ENCODE measurements at regions not wholly inside any gene's neighbourhood (a gene's known extent, or its start where the extent isn't known, plus 50 kb on each side); places are given as distances from the start of the nearest gene placed in this dataset.

DNA sequence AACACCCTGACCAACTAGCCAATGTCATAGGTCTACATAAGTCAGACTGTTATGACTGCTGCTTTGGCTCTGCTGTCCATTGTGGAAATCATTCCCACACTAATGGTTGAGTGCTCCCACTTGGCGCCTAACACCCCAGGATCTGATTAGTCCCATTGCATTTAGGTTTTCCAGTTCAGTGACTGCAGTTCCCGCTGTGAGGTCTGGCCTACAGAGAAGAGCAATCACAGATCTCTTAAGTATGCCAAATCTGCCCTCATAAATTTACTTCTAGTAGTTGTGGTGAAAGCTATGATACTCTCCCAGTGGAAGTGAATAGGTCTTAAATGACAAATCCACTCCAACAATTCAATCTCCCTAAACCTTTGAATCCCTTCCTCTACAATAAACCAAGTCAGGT lies 77.3 kb upstream of the IL2 start:
- in situ Hi-C loops (cut with MboI; ENCODE audit: low sequenced_read_pairs, unreplicated experiment) = no loop called here
- no peak for DNase-seq (ENCODE audit: low spot score)
- TF ChIP-seq, protein P1, sequence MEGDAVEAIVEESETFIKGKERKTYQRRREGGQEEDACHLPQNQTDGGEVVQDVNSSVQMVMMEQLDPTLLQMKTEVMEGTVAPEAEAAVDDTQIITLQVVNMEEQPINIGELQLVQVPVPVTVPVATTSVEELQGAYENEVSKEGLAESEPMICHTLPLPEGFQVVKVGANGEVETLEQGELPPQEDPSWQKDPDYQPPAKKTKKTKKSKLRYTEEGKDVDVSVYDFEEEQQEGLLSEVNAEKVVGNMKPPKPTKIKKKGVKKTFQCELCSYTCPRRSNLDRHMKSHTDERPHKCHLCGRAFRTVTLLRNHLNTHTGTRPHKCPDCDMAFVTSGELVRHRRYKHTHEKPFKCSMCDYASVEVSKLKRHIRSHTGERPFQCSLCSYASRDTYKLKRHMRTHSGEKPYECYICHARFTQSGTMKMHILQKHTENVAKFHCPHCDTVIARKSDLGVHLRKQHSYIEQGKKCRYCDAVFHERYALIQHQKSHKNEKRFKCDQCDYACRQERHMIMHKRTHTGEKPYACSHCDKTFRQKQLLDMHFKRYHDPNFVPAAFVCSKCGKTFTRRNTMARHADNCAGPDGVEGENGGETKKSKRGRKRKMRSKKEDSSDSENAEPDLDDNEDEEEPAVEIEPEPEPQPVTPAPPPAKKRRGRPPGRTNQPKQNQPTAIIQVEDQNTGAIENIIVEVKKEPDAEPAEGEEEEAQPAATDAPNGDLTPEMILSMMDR (IDR thresholded peaks at IDR 0.05; ENCODE audit: borderline replicate concordance, control extremely low read depth, extremely low read depth, insufficient read depth, missing control alignments) = no peak

DNA sequence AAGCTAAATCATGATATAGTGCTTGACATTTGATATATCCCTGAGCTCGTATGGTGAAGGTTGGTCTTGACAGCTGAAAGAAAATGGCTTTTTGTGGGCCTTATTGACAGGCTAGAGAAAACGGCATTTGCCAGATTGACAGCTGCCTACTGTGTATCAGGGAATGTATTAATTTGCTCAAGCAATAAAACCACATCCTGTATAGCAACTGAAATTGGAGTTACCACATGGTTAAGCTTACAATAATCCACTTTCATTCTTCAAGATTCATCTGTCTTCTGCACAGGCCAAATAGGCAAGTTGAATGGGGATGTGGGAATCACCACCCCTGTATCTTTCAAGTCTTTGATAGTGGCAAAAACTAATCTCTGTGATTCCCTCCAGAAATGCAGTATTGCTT lies 76.2 kb upstream of the IL2 start:
- TF ChIP-seq, protein P1 (IDR thresholded peaks at IDR 0.05; ENCODE audit: borderline replicate concordance, control extremely low read depth, extremely low read depth, insufficient read depth, missing control alignments) = no peak
- in situ Hi-C loops (cut with MboI; ENCODE audit: low sequenced_read_pairs, unreplicated experiment) = no loop called here
- no peak for DNase-seq (ENCODE audit: low spot score)

DNA sequence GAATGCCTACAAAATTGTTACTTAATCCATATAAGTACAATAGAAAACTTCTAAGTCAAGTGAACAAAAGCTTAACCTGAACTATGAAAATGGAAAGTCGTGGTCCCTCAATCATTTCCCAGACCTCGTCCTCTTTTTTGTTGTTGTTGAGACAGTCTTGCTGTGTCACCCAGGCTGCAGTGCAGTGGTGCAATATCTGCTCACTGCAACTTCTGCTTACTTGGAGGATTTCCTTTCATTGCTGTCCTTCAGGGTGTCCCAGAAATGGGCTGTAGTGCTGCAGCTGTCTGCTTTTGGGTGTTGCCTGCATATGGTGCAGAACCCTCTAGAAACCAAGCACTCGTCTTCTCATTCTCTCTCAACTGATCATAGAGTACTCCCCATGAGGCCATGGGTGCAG lies 75.0 kb upstream of the IL2 start:
- TF ChIP-seq, protein P1 (IDR thresholded peaks at IDR 0.05; ENCODE audit: borderline replicate concordance, control extremely low read depth, extremely low read depth, insufficient read depth, missing control alignments) = no peak
- no peak for DNase-seq (ENCODE audit: low spot score)
- in situ Hi-C loops (cut with MboI; ENCODE audit: low sequenced_read_pairs, unreplicated experiment) = no loop called here

DNA sequence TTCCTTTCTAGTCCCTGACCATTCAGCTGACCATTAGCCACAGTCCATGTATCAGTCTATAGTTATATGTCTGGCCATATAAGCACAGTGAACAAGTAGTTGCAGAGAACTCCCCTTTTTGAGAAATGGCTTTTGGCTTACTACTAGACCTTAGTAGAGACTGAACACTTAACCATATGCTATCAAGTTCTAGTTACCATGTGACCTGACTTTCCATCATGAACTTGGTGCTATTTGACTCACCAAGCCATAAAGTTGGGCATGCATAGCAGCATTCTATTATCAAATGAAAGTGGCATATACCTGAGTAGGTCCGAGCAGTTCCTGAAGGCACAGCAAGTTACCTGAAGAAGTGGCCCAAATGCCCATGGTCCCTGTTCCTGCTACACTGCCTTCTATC lies 74.5 kb upstream of the IL2 start:
- TF ChIP-seq, protein P1 (IDR thresholded peaks at IDR 0.05; ENCODE audit: borderline replicate concordance, control extremely low read depth, extremely low read depth, insufficient read depth, missing control alignments) = no peak
- in situ Hi-C loops (cut with MboI; ENCODE audit: low sequenced_read_pairs, unreplicated experiment) = no loop called here

DNA sequence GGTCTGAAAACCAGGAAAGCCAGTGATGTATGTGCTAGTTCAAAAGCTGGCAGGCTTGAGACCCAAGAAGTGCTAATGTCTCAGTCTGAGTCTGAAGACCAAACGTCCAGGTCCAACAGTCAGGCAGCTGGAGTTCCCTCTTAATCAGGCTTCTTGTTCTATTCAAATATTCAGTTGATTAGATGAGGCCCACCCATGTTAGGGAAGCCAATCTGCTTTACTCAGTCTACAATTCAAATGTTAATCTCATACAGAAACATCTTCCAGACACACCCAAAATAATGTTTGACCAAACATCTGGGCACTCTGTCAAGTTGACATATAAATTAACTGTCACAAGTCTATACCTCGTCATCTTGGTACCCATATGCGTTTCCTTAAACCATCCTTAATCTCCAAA lies 72.4 kb upstream of the IL2 start:
- TF ChIP-seq, protein P1 (IDR thresholded peaks at IDR 0.05; ENCODE audit: borderline replicate concordance, control extremely low read depth, extremely low read depth, insufficient read depth, missing control alignments) = no peak
- no peak for DNase-seq (ENCODE audit: low spot score)
- in situ Hi-C loops (cut with MboI; ENCODE audit: low sequenced_read_pairs, unreplicated experiment) = no loop called here

More for the DNA sequence above, 74.5 kb upstream of the IL2 start:
- no peak for DNase-seq (ENCODE audit: low spot score)

DNA sequence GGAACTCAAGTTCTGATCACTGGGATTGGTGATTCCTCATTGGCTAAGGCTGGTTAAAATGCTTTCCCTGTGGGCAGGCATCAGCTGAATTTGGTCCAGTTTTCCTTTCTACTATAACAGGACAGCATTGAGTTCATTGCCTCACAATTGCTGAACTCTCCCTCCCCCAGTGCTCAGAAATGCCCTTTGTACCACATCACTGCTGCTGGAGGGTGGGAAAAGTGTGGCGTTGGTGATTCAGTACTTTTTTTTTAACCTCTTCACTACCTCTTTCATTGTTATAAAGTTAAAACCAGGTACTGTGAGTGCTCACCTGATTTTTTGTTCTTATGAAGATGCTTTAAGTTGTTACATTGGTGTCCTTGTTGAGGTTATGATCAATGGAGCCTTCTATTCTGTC lies 69.3 kb upstream of the IL2 start:
- in situ Hi-C loops (cut with MboI; ENCODE audit: low sequenced_read_pairs, unreplicated experiment) = no loop called here
- DNase-seq (ENCODE audit: low spot score) = no peak
- TF ChIP-seq, protein P1 (IDR thresholded peaks at IDR 0.05; ENCODE audit: borderline replicate concordance, control extremely low read depth, extremely low read depth, insufficient read depth, missing control alignments) = no peak

DNA sequence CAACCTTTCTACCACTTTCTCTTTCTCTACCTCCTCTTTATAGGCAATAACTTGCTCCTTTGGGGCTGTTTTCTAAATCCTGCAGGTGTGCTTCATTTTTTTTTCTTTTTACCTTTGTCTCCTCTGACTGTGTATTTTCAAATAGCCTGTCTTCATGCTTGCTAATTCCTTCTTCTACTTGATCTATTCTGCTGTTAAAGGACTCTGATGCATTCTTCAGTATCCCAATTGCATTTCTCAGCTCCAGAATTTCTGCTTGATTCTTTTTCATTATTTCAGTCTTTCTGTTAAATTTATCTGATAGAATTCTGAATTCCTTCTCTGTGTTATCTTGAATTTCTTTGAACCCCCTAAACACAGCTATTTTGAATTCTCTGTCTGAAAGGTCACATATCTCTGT lies 67.7 kb upstream of the IL2 start:
- TF ChIP-seq, protein P1 (IDR thresholded peaks at IDR 0.05; ENCODE audit: borderline replicate concordance, control extremely low read depth, extremely low read depth, insufficient read depth, missing control alignments) = no peak
- in situ Hi-C loops (cut with MboI; ENCODE audit: low sequenced_read_pairs, unreplicated experiment) = no loop called here
- DNase-seq (ENCODE audit: low spot score) = no peak

All from GM13976 (cell line).